Tibial nerve (tissue), 4 donors: ENCODE measurements at regions not wholly inside any gene's neighbourhood (a gene's known extent, or its start where the extent isn't known, plus 50 kb on each side); places are given as distances from the start of the nearest gene placed in this dataset.

Source experiments
- DNase-seq, 2 donors: peaks; one replicate each; pipeline ENCODE4 v3.0.0-alpha.2; 2019; ENCODE audit warnings: low spot score in 2 of 2
- H3K27ac ChIP-seq, 4 donors: fragments of 200-600 bp; sonication (generic) in 3 of 4; one replicate each; pipeline ENCODE4 v1.5.1; 2017 to 2019; ENCODE audit warnings: mild to moderate bottlenecking in 1 of 4
- H3K27me3 ChIP-seq, 2 donors: fragments of 200-600 bp; sonication (generic) in 1 of 2; one replicate each; pipeline versions ENCODE4 v1.5.1 to v1.6.0; 2017 to 2019
- H3K36me3 ChIP-seq, 3 donors: fragments of 200-600 bp; sonication (generic); one replicate each; pipeline ENCODE4 v1.5.1; 2018 to 2019
- H3K4me1 ChIP-seq, 4 donors: fragments of 200-600 bp; sonication (generic) in 3 of 4; one replicate each; pipeline ENCODE4 v1.5.1; 2017 to 2019
- H3K4me3 ChIP-seq, 4 donors: fragments of 200-600 bp; sonication (generic) in 3 of 4; one replicate each; pipeline ENCODE4 v1.5.1; 2017 to 2019; ENCODE audit warnings: mild to moderate bottlenecking in 1 of 4, moderate library complexity in 1 of 4
- H3K9me3 ChIP-seq, 4 donors: fragments of 200-600 bp; sonication (generic) in 3 of 4; one replicate each; pipeline ENCODE4 v1.5.1; 2017 to 2019
- EP300 ChIP-seq, 2 donors: sonication (generic); formaldehyde crosslinking; IDR thresholded peaks; one replicate each; pipeline ENCODE4 v1.6.1; 2017; ENCODE audit warnings: antibody characterized with exemption in 2 of 2, mild to moderate bottlenecking in 1 of 2
- POLR2A ChIP-seq, 2 donors: fragments of 450-650 bp; IDR thresholded peaks; one replicate each; pipeline ENCODE4 v1.6.1; 2017; ENCODE audit warnings: antibody characterized with exemption in 2 of 2, mild to moderate bottlenecking in 2 of 2, moderate library complexity in 2 of 2
- WGBS, 2 donors: methylation state at CpG; one replicate each; pipeline ENCODE4 v1.1.5; 2018; 5-methylcytosine and 5-hydroxymethylcytosine counted together
- TF ChIP-seq, protein P1 (sequence below), 5 experiments: fragments of 200-600 bp in 3 of 5; fragments of 450-650 bp in 2 of 5; sonication (generic) in 3 of 5; IDR thresholded peaks; one replicate each; pipeline ENCODE4 v1.5.1; 2016 to 2019; ENCODE audit warnings: antibody characterized with exemption in 5 of 5, mild to moderate bottlenecking in 3 of 5, moderate library complexity in 2 of 5

DNA sequence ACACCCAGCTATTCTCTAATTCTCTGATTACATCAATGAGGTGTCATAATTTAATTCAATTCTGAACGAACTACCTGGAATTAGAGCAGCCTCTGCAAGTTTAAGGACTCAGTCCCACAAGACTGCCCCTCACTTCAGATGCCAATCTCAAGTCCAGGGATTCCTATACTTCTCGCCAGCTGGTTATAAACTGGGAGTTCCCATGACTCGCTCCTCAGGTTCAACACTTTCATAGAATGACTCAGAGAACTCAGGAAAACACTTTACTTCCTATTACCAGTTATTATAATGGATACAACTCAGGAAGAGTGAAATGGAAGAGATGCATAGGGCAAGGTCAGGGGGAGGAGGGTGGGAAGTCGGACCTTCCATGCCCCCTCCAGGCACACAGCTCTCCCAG, 112.3 kb upstream of the ATP5MC3 start:
- no peak overlapping the region for H3K4me3 ChIP-seq
- H3K4me1 ChIP-seq = no peaks in the 10 kb centered on the region
- 68 to 89% methylated on average over 4 of the region's 4 CpGs for WGBS, 2 donors
- no peak for DNase-seq
- H3K9me3 ChIP-seq = peaks cover 0 to 8% (median 0%) of the 10 kb centered on the region in 4 donors
- H3K27ac ChIP-seq = no peak overlapping the region
- peaks cover 0 to 4% of the 10 kb centered on the region in 2 donors for H3K27me3 ChIP-seq
- H3K36me3 ChIP-seq = no peaks in the 10 kb centered on the region
- TF ChIP-seq POLR2A (IDR thresholded peaks at IDR 0.05) = no peak
- TF ChIP-seq, protein P1, sequence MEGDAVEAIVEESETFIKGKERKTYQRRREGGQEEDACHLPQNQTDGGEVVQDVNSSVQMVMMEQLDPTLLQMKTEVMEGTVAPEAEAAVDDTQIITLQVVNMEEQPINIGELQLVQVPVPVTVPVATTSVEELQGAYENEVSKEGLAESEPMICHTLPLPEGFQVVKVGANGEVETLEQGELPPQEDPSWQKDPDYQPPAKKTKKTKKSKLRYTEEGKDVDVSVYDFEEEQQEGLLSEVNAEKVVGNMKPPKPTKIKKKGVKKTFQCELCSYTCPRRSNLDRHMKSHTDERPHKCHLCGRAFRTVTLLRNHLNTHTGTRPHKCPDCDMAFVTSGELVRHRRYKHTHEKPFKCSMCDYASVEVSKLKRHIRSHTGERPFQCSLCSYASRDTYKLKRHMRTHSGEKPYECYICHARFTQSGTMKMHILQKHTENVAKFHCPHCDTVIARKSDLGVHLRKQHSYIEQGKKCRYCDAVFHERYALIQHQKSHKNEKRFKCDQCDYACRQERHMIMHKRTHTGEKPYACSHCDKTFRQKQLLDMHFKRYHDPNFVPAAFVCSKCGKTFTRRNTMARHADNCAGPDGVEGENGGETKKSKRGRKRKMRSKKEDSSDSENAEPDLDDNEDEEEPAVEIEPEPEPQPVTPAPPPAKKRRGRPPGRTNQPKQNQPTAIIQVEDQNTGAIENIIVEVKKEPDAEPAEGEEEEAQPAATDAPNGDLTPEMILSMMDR (IDR thresholded peaks at IDR 0.05) = no peak

DNA sequence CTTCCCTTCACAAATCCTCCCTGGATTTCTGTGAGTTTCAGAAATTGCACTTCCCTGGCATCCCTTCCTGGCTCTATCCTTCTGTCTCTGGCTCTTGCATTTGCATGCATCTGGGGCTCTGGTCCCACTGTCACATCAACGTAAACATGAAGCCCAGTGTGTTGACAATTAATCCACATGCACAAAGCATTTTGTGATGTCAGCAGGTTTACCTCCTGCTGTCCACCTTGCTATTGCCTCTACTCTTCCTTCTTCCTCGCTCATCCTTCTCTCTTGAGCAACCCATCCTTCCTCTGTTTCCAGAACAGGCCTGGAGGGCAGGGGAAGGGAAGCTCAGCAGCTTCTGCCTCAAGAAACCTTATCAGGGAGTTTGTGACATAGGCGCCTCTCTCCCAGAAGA, 111.7 kb upstream of the ATP5MC3 start:
- 88 to 89% methylated on average over 3 of the region's 3 CpGs for WGBS, 2 donors
- Histone ChIP-seq H3K27me3 (peaks cover 0 to 4% of the 10 kb centered on the region in 2 donors), H3K27ac (no peak overlapping the region), H3K4me1 (no peaks in the 10 kb centered on the region), H3K4me3 (no peak overlapping the region), H3K9me3 (peaks cover 0 to 6% (median 0%) of the 10 kb centered on the region in 4 donors), H3K36me3 (no peaks in the 10 kb centered on the region)
- TF ChIP-seq POLR2A (IDR thresholded peaks at IDR 0.05) = no peak
- DNase-seq = no peak

DNA sequence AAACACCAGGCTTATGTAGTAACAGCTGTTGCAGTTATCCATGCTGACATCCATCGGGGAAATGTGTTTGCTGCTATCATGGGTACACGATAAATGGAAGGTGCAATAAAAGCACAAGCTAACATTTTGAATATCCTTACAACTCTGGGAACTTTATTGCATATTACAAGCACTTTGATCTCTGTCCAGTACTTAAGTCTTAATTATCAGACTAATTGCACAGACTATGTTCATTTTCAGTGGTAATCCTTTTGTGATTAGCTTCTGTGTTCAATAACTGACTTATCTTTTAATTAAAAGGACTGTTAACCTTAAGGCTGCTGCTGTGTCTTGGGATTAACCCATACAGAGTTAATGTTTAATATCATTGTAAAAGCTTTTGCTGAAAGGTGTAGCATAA, 101.4 kb upstream of the ATP5MC3 start:
- H3K9me3 ChIP-seq = no peaks in the 10 kb centered on the region
- WGBS, 2 donors = 65 to 71% methylated on average over 2 of the region's 2 CpGs
- no peak for DNase-seq
- no peaks in the 10 kb centered on the region for H3K4me1 ChIP-seq
- no peaks in the 10 kb centered on the region for H3K36me3 ChIP-seq
- TF ChIP-seq, protein P1 (IDR thresholded peaks at IDR 0.05) = no peak
- no peak for TF ChIP-seq POLR2A (IDR thresholded peaks at IDR 0.05)
- TF ChIP-seq EP300 (IDR thresholded peaks at IDR 0.05) = no peak
- H3K27ac ChIP-seq = no peak overlapping the region
- H3K27me3 ChIP-seq = no peaks in the 10 kb centered on the region
- H3K4me3 ChIP-seq = no peak overlapping the region

DNA sequence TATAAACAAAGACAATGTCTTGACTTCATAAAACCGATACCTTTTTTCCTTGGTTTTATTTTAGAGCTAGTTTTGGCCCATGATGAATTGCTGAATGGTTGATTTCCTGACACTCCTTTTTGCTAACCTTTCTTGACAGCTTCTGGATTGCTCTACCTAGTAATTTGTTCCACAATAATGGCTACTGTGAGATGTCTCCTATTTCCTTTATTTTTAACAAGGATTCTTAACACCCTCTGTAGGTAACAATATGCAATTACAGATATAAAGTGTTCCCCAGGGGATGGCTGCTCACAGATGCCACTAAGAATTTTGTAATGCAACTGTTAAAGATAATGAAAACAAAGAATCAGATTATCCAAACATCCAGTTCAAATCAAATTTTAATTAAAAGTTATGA, 100.8 kb upstream of the ATP5MC3 start:
- no peaks in the 10 kb centered on the region for H3K27me3 ChIP-seq
- H3K4me3 ChIP-seq = no peak overlapping the region
- WGBS, 2 donors = 79 to 82% methylated on average over 1 of the region's 1 CpG
- no peak for TF ChIP-seq POLR2A (IDR thresholded peaks at IDR 0.05)
- TF ChIP-seq, protein P1 (IDR thresholded peaks at IDR 0.05) = peak in 4 of 5 experiments; percentile 8 to 33 (median 20)
- DNase-seq = no peak
- H3K4me1 ChIP-seq = no peaks in the 10 kb centered on the region
- no peaks in the 10 kb centered on the region for H3K36me3 ChIP-seq
- H3K27ac ChIP-seq = no peak overlapping the region
- H3K9me3 ChIP-seq = no peaks in the 10 kb centered on the region

DNA sequence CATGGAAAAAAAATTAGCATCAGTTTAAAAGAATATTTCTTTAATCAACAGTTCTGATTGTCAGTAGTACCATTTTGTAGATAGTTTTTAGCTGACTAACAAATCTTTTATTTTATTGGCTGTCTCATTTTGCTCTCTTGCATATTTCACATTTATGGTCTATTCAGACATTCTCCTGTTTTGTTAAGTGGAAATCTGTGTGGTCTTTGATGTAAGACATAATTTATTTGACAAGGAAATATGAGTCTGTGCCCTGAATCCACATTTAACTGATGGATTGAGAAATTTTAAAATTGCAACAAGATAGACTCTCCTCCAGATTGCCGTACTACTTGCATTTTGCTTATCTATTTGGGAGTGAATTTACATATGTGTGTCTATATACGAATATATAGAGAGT, 96.3 kb upstream of the ATP5MC3 start:
- H3K27me3 ChIP-seq = no peaks in the 10 kb centered on the region
- no peak overlapping the region for H3K27ac ChIP-seq
- H3K4me3 ChIP-seq = no peak overlapping the region
- no peaks in the 10 kb centered on the region for H3K9me3 ChIP-seq
- TF ChIP-seq, protein P1 (IDR thresholded peaks at IDR 0.05) = no peak
- TF ChIP-seq EP300 (IDR thresholded peaks at IDR 0.05) = no peak
- TF ChIP-seq POLR2A (IDR thresholded peaks at IDR 0.05) = no peak
- no peaks in the 10 kb centered on the region for H3K4me1 ChIP-seq
- no peak for DNase-seq
- H3K36me3 ChIP-seq = no peaks in the 10 kb centered on the region
- 71 to 76% methylated on average over 2 of the region's 2 CpGs for WGBS, 2 donors

DNA sequence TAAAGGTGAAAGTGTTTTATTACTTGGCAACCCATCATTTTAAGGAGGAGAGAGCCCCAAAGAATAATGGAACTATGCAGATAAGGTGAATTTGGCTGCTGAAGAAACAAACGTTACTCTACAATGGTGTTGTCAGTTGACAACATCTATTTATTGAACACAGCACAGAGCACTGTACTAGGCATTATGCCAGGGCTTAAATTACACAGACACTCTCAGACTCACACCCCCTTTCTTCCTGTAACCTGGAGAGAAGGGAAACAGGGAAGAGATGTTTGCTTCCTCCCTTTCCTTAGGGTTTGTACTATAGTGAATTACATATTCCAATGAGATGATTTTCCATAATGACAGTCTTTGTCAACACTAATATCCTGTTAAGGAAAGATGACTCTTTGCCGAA, 94.0 kb upstream of the ATP5MC3 start:
- TF ChIP-seq, protein P1 (IDR thresholded peaks at IDR 0.05) = no peak
- H3K9me3 ChIP-seq = no peaks in the 10 kb centered on the region
- no peaks in the 10 kb centered on the region for H3K36me3 ChIP-seq
- no peak overlapping the region for H3K4me3 ChIP-seq
- H3K27ac ChIP-seq = no peak overlapping the region
- WGBS, 2 donors = 22 to 30% methylated on average over 2 of the region's 2 CpGs
- DNase-seq = no peak
- no peaks in the 10 kb centered on the region for H3K27me3 ChIP-seq
- H3K4me1 ChIP-seq = no peaks in the 10 kb centered on the region
